IMR-90 (cell line): ENCODE measurements at regions not wholly inside any gene's neighbourhood (a gene's known extent, or its start where the extent isn't known, plus 50 kb on each side); places are given as distances from the start of the nearest gene placed in this dataset.
"Not testable (repeated sequence)": the region's sequence is repeated elsewhere in the genome, so short reads cannot be mapped to it uniquely, and the experiment has no call there.

ENCODE experiments used
- ATAC-seq: fragments of 200-7000 bp; cut with Tn5 transposase; 2 replicates; pipeline ENCODE4 v1.9.1; 2020; ENCODE audit warnings: low read depth, mild to moderate bottlenecking, moderate library complexity
- BruUV-seq: library from RNA; stranded (reverse); fragments of 400-500 nt; replicated peaks from 2 replicates; lab custom pipeline; 2021; lab: Mats Ljungman, UMichigan
- CTCF ChIA-PET: fragments of 300-600 bp; formaldehyde crosslinking; extraction: SDS; loops from one replicate; lab custom pipeline; 2021; ENCODE audit warnings: antibody characterized with exemption; lab: Yijun Ruan, JAX
- POLR2A ChIA-PET: fragments of 300-600 bp; sonication (Branson Sonifier 250); formaldehyde crosslinking; loops from one replicate; lab custom pipeline; 2022; ENCODE audit warnings: antibody characterized with exemption; ENCODE audit not compliant: unreplicated experiment; lab: Charles Lee
- DNase-seq: peaks from one replicate; pipeline ENCODE4 v3.0.0; 2013
- H2AFZ ChIP-seq: replicated peaks from 2 replicates; pipeline ENCODE3; 2013; ENCODE audit warnings: low read length, mild to moderate bottlenecking; ENCODE audit not compliant: poor library complexity
- H2AK5ac ChIP-seq: 2 replicates; pipeline ENCODE4 v1.6.1; 2013; ENCODE audit warnings: low read depth, low read length, inconsistent platforms
- H2AK9ac ChIP-seq: replicated peaks from 2 replicates; pipeline ENCODE3; 2013; ENCODE audit warnings: mild to moderate bottlenecking, low read depth, low read length, moderate library complexity; ENCODE audit not compliant: poor library complexity
- H2BK120ac ChIP-seq: 2 replicates; pipeline ENCODE4 v1.6.1; 2013; ENCODE audit warnings: low read depth, low read length, inconsistent platforms
- H2BK15ac ChIP-seq: 3 replicates; pipeline ENCODE4 v1.6.1; 2013; ENCODE audit warnings: low read depth, low read length, inconsistent platforms
- H2BK20ac ChIP-seq: 2 replicates; pipeline ENCODE4 v1.6.1; 2013; ENCODE audit warnings: low read depth, mild to moderate bottlenecking, inconsistent platforms, low read length, moderate library complexity
- H2BK5ac ChIP-seq: 2 replicates; pipeline ENCODE4 v1.6.1; 2013; ENCODE audit warnings: mild to moderate bottlenecking, low read depth, low read length, inconsistent platforms; ENCODE audit not compliant: poor library complexity, severe bottlenecking
- H3K14ac ChIP-seq: replicated peaks from 2 replicates; pipeline ENCODE4 v1.6.1; 2013; ENCODE audit warnings: low read depth, low read length, inconsistent platforms
- H3K18ac ChIP-seq: 2 replicates; pipeline ENCODE4 v1.6.1; 2013; ENCODE audit warnings: low read depth, low read length, control low read depth
- H3K23ac ChIP-seq: 2 replicates; pipeline ENCODE4 v1.6.1; 2013; ENCODE audit warnings: low read depth, low read length, inconsistent platforms
- H3K27ac ChIP-seq: 2 replicates; pipeline ENCODE4 v1.5.1; 2013; ENCODE audit warnings: mild to moderate bottlenecking, control low read depth, low read length; ENCODE audit not compliant: insufficient read depth
- H3K27me3 ChIP-seq: 2 replicates; pipeline ENCODE4 v1.6.1; 2013; ENCODE audit warnings: low read length; ENCODE audit not compliant: control insufficient read depth, insufficient read depth
- H3K36me3 ChIP-seq: 2 replicates; pipeline ENCODE4 v1.6.1; 2013; ENCODE audit warnings: low read length, mixed read lengths; ENCODE audit not compliant: control insufficient read depth, insufficient read depth
- H3K4ac ChIP-seq: 2 replicates; pipeline ENCODE4 v1.6.1; 2013; ENCODE audit warnings: low read depth, low read length, inconsistent platforms
- H3K4me1 ChIP-seq: 2 replicates; pipeline ENCODE4 v1.6.1; 2013; ENCODE audit warnings: low read length, mixed read lengths; ENCODE audit not compliant: control insufficient read depth, insufficient read depth
- H3K4me2 ChIP-seq: 2 replicates; pipeline ENCODE4 v1.6.1; 2013; ENCODE audit warnings: low read depth, mild to moderate bottlenecking, control low read depth, low read length, moderate library complexity
- H3K4me3 ChIP-seq: 2 replicates; pipeline ENCODE4 v1.5.1; 2013; ENCODE audit warnings: low read depth, mild to moderate bottlenecking, control low read depth, low read length, moderate library complexity; ENCODE audit not compliant: insufficient read depth
- H3K56ac ChIP-seq: 2 replicates; pipeline ENCODE4 v1.6.1; 2013; ENCODE audit warnings: low read length, inconsistent platforms; ENCODE audit not compliant: insufficient read depth; ENCODE audit errors: extremely low read depth
- H3K79me1 ChIP-seq, 2 experiments: 2 replicates each; pipeline ENCODE4 v1.6.1; 2013; ENCODE audit warnings: low read length in 2 of 2, inconsistent platforms in 1 of 2, low read depth in 1 of 2
- H3K9ac ChIP-seq: 2 replicates; pipeline ENCODE4 v1.6.1; 2013; ENCODE audit warnings: low read depth, low read length, control low read depth
- H3K9me1 ChIP-seq: 2 replicates; pipeline ENCODE4 v1.6.1; 2013; ENCODE audit warnings: low read length, inconsistent platforms; ENCODE audit not compliant: insufficient read depth
- H3K9me3 ChIP-seq: 2 replicates; pipeline ENCODE4 v1.6.1; 2013; ENCODE audit warnings: low read length; ENCODE audit not compliant: control insufficient read depth, insufficient read depth
- H4K20me1 ChIP-seq: 2 replicates; pipeline ENCODE4 v1.6.1; 2013; ENCODE audit warnings: low read length, inconsistent platforms; ENCODE audit not compliant: insufficient read depth
- H4K5ac ChIP-seq: 2 replicates; pipeline ENCODE4 v1.6.1; 2013; ENCODE audit warnings: mild to moderate bottlenecking, low read depth, low read length, control low read depth
- H4K8ac ChIP-seq, 2 experiments: 2 replicates each; pipeline ENCODE4 v1.6.1; 2013; ENCODE audit warnings: low read depth in 2 of 2, low read length in 2 of 2, control low read depth in 1 of 2, inconsistent platforms in 1 of 2
- H4K91ac ChIP-seq: 2 replicates; pipeline ENCODE4 v1.6.1; 2013; ENCODE audit warnings: low read depth, low read length, inconsistent platforms; ENCODE audit not compliant: insufficient read depth
- WGBS, 2 experiments: methylation state at CpG; one replicate each; pipeline versions ENCODE4 v1.1.5 to v1.1.7; 2013; ENCODE audit warnings: missing lambda C conversion rate in 2 of 2; ENCODE audit not compliant: insufficient read length in 1 of 2; ENCODE audit errors: extremely low coverage in 2 of 2; 5-methylcytosine and 5-hydroxymethylcytosine counted together
- dilution Hi-C: fragments of 300-500 bp; cut with HindIII; formaldehyde crosslinking; loops from one replicate; pipeline ENCODE4 v1.14.3; 2018; ENCODE audit warnings: low sequenced_read_pairs; ENCODE audit not compliant: unreplicated experiment
- in situ Hi-C: fragments of 300-500 bp; cut with MboI; formaldehyde crosslinking; loops from 3 replicates; pipeline ENCODE4 v1.14.3; 2019; ENCODE audit warnings: low sequenced_read_pairs, inconsistent platforms, mixed read lengths
- intact Hi-C: fragments of 100-400 bp; cut with micrococcal nuclease; formaldehyde crosslinking; loops from 2 replicates; pipeline ENCODE4 v1.10.0; 2022

- BruUV-seq, H3K36me3 ChIP-seq, H3K9me3 ChIP-seq, H4K20me1 ChIP-seq, H3K9me1 ChIP-seq, H3K4me1 ChIP-seq, DNase-seq, ATAC-seq, H3K56ac ChIP-seq, H3K23ac ChIP-seq, H3K18ac ChIP-seq, H3K27me3 ChIP-seq, H4K8ac ChIP-seq, H3K27ac ChIP-seq, H4K5ac ChIP-seq, H4K91ac ChIP-seq, H2AK9ac ChIP-seq, H2BK20ac ChIP-seq, intact Hi-C loops, H3K79me1 ChIP-seq, H3K4ac ChIP-seq, H3K14ac ChIP-seq, H3K4me2 ChIP-seq, CTCF ChIA-PET, in situ Hi-C loops, H3K9ac ChIP-seq, H2BK120ac ChIP-seq, dilution Hi-C loops, POLR2A ChIA-PET, H3K4me3 ChIP-seq, H2AK5ac ChIP-seq, H2AFZ ChIP-seq, H2BK15ac ChIP-seq, H2BK5ac ChIP-seq: not testable (repeated sequence)
- no CpG with 5 or more reads among the region's 6 CpGs for WGBS, 2 experiments
Measured at GRCh38 chr7:39796947-39797346, 153.1 kb upstream of the CDK13 start.

DNA sequence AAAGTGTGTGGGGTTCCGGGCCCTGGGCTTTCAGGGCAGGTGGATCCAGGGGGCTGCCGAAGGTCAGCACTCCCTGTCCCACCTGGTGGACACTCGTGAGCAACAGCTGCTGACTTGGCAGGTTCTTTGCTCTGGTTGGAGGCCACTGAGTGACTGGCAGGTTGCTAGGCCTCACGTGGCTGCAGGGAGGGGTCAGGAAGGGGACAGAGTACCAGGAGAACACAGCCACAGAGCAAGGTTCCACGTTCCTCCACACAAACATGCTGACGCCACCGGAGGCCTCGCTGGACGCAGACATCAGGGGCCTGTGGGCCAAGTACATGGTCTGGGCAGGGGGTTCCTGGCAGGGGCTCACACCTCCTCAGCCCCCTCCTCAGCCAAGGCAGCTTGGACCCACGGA, 152.0 kb upstream of the CDK13 start:
- H2BK120ac ChIP-seq, H3K4ac ChIP-seq, H4K5ac ChIP-seq, H2BK5ac ChIP-seq, CTCF ChIA-PET, H3K36me3 ChIP-seq, DNase-seq, H3K56ac ChIP-seq, H3K4me2 ChIP-seq, POLR2A ChIA-PET, BruUV-seq, ATAC-seq, H3K23ac ChIP-seq, H4K8ac ChIP-seq, H4K91ac ChIP-seq, H2AFZ ChIP-seq, H3K18ac ChIP-seq, intact Hi-C loops, H3K9me3 ChIP-seq, H2AK9ac ChIP-seq, H3K27me3 ChIP-seq, H2BK20ac ChIP-seq, H2BK15ac ChIP-seq, H3K27ac ChIP-seq, H3K9me1 ChIP-seq, H3K4me1 ChIP-seq, in situ Hi-C loops, H2AK5ac ChIP-seq, H3K79me1 ChIP-seq, H3K4me3 ChIP-seq, H4K20me1 ChIP-seq, H3K9ac ChIP-seq, H3K14ac ChIP-seq, dilution Hi-C loops: not testable (repeated sequence)
- no CpG with 5 or more reads among the region's 10 CpGs for WGBS, 2 experiments
